GM18909 (cell line): ENCODE measurements at regions not wholly inside any gene's neighbourhood (a gene's known extent, or its start where the extent isn't known, plus 50 kb on each side); places are given as distances from the start of the nearest gene placed in this dataset.

Source experiments
- ATAC-seq: cut with Tn5 transposase; IDR thresholded peaks from one replicate; pipeline ENCODE4 v1.9.1; 2021; ENCODE audit warnings: mild to moderate bottlenecking; ENCODE audit not compliant: unreplicated experiment, poor library complexity

- no peak for ATAC-seq
These were observed 225.5 kb upstream of the GALNT5 start for GRCh38 chr2:157032017-157032416.

- no peak for ATAC-seq
These were observed 220.8 kb upstream of the GALNT5 start for GRCh38 chr2:157036726-157037125.

GRCh38 chr2:157043786-157044185, 213.7 kb upstream of the GALNT5 start:
- no peak for ATAC-seq

GRCh38 chr2:157046396-157046795, 211.1 kb upstream of the GALNT5 start:
- ATAC-seq = no peak

- ATAC-seq = no peak
These were observed 204.8 kb upstream of the GALNT5 start for GRCh38 chr2:157052685-157053224.

GRCh38 chr2:157053876-157054275, 203.6 kb upstream of the GALNT5 start:
- no peak for ATAC-seq

- no peak for ATAC-seq
These were observed 201.8 kb upstream of the GALNT5 start for GRCh38 chr2:157055660-157056199.

GRCh38 chr2:157056200-157056676, 201.3 kb upstream of the GALNT5 start:
- no peak for ATAC-seq

- ATAC-seq = no peak
These were observed 199.3 kb upstream of the GALNT5 start for GRCh38 chr2:157058161-157058560.

- peak; percentile 28 for ATAC-seq
These were observed 198.5 kb upstream of the GALNT5 start for GRCh38 chr2:157059036-157059435.

GRCh38 chr2:157061799-157062198, 195.7 kb upstream of the GALNT5 start:
- peak; percentile 95 for ATAC-seq

GRCh38 chr2:157067562-157067961, 189.9 kb upstream of the GALNT5 start:
- ATAC-seq = no peak

GRCh38 chr2:157068237-157068636, 189.3 kb upstream of the GALNT5 start:
- ATAC-seq = no peak

GRCh38 chr2:157075924-157076323, 181.6 kb upstream of the GALNT5 start:
- ATAC-seq = no peak

- peak; percentile 64 for ATAC-seq
These were observed 180.9 kb upstream of the GALNT5 start for GRCh38 chr2:157076526-157077161.

- ATAC-seq = no peak
These were observed 179.7 kb upstream of the GALNT5 start for GRCh38 chr2:157077753-157078350.

GRCh38 chr2:157082950-157083349, 174.6 kb upstream of the GALNT5 start:
- ATAC-seq = no peak

GRCh38 chr2:157085522-157085921, 172.0 kb upstream of the GALNT5 start:
- no peak for ATAC-seq

- ATAC-seq = no peak
These were observed 170.0 kb upstream of the GALNT5 start for GRCh38 chr2:157087373-157088002.

GRCh38 chr2:157093666-157094065, 163.8 kb upstream of the GALNT5 start:
- no peak for ATAC-seq

GRCh38 chr2:157105372-157105771, 152.1 kb upstream of the GALNT5 start:
- no peak for ATAC-seq
